HFFc6 (cell line): ENCODE measurements at regions not wholly inside any gene's neighbourhood (a gene's known extent, or its start where the extent isn't known, plus 50 kb on each side); places are given as distances from the start of the nearest gene placed in this dataset.

Experiments used
- DNase-seq: peaks from one replicate; pipeline ENCODE4 v3.0.0-alpha.2; 2018
- H3K27ac Mint-ChIP-seq: 2 replicates; pipeline ENCODE4 v1.8.0; 2020; ENCODE audit warnings: mild to moderate bottlenecking, mixed read lengths
- H3K27me3 Mint-ChIP-seq: 2 replicates; pipeline ENCODE4 v1.8.0; 2021; ENCODE audit warnings: mild to moderate bottlenecking, moderate library complexity, mixed read lengths; ENCODE audit not compliant: insufficient read depth
- H3K36me3 Mint-ChIP-seq: 2 replicates; pipeline ENCODE4 v1.8.0; 2021; ENCODE audit warnings: low read depth, mixed read lengths
- H3K4me1 Mint-ChIP-seq: 2 replicates; pipeline ENCODE4 v1.8.0; 2020; ENCODE audit warnings: low read depth, mixed read lengths
- H3K4me3 Mint-ChIP-seq: 2 replicates; pipeline ENCODE4 v1.8.0; 2020; ENCODE audit warnings: mild to moderate bottlenecking, moderate library complexity, mixed read lengths
- H3K9me3 Mint-ChIP-seq: 2 replicates; pipeline ENCODE4 v1.8.0; 2020; ENCODE audit warnings: mild to moderate bottlenecking, mixed read lengths
- TF ChIP-seq, protein P1 (sequence below): fragments of 200-600 bp; sonication (generic); IDR thresholded peaks from 2 replicates; pipeline ENCODE4 v1.5.0; 2021; ENCODE audit warnings: antibody characterized with exemption, mild to moderate bottlenecking

DNA sequence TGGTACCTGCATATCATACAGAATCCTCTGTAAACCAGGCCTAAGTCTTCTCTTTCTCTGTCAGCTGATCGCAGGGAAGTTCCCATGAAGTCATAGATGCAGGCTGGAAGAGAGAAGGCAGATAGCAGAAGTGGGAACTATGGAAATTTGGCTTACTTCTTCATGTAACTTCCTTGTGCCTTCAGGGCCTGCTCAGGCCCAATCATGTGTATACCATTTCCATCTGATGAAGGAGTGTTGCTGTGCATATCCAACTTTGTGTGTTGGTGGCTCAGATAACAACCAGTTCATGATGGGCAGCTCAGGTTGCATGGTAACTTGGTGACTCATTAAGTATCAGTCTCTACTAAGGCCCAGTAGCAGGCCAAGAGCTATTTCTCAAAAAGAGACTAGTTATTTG is 53.1 kb upstream of the CEP295 start:
- no peaks in the 10 kb centered on the region for H3K4me1 Mint-ChIP-seq
- peaks cover 3% of the 10 kb centered on the region; the same call in 1 of the 2 replicates for H3K27me3 Mint-ChIP-seq
- H3K27ac Mint-ChIP-seq = no peak overlapping the region
- DNase-seq = no peak
- no peak overlapping the region for H3K4me3 Mint-ChIP-seq
- no peaks in the 10 kb centered on the region for H3K9me3 Mint-ChIP-seq
- H3K36me3 Mint-ChIP-seq = no peaks in the 10 kb centered on the region
- TF ChIP-seq, protein P1, sequence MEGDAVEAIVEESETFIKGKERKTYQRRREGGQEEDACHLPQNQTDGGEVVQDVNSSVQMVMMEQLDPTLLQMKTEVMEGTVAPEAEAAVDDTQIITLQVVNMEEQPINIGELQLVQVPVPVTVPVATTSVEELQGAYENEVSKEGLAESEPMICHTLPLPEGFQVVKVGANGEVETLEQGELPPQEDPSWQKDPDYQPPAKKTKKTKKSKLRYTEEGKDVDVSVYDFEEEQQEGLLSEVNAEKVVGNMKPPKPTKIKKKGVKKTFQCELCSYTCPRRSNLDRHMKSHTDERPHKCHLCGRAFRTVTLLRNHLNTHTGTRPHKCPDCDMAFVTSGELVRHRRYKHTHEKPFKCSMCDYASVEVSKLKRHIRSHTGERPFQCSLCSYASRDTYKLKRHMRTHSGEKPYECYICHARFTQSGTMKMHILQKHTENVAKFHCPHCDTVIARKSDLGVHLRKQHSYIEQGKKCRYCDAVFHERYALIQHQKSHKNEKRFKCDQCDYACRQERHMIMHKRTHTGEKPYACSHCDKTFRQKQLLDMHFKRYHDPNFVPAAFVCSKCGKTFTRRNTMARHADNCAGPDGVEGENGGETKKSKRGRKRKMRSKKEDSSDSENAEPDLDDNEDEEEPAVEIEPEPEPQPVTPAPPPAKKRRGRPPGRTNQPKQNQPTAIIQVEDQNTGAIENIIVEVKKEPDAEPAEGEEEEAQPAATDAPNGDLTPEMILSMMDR = no peak

DNA sequence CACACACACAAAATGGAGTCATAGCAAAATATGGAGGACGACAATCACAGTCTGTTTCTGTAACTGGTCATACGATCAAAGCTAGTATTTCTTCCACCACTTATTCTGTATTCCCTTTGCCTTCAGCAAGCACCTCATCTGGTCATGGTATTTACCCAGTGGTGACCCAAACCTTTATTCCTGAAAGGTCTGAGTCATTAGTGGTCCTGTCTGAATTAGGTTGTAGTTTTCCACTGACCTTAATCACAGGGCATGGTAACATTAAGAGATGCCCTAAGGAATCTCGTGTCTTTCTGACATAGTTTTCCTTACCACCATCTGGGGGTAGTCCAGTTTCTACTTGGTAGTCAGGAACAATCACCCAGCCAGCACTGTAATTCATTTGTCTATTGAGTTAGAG is 54.8 kb upstream of the CEP295 start:
- peaks cover 3% of the 10 kb centered on the region; the same call in 1 of the 2 replicates for H3K27me3 Mint-ChIP-seq
- H3K4me3 Mint-ChIP-seq = no peak overlapping the region
- H3K27ac Mint-ChIP-seq = no peak overlapping the region
- no peaks in the 10 kb centered on the region for H3K36me3 Mint-ChIP-seq
- no peaks in the 10 kb centered on the region for H3K9me3 Mint-ChIP-seq
- DNase-seq = no peak
- H3K4me1 Mint-ChIP-seq = no peaks in the 10 kb centered on the region
- TF ChIP-seq, protein P1 = no peak

DNA sequence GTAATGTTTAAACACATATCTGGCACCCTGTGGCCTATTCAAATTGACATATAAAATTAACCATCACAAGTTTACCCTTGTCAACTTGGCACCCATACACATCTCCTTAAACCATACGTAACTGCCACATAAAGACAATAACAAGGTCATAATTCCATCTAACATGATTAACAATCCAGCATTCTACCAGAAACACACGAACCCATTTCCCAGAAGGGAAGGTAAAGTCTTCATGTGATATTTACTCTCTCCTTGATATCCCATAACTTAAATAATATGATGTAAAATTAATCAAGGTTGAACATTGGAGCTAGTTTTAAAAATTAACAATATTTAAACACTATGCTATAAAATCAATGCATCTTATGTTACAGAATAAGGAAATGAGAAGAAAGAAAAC is 55.2 kb upstream of the CEP295 start:
- TF ChIP-seq, protein P1 = no peak
- H3K27ac Mint-ChIP-seq = no peak overlapping the region
- no peak overlapping the region for H3K4me3 Mint-ChIP-seq
- no peaks in the 10 kb centered on the region for H3K9me3 Mint-ChIP-seq
- DNase-seq = no peak
- no peaks in the 10 kb centered on the region for H3K36me3 Mint-ChIP-seq
- H3K4me1 Mint-ChIP-seq = no peaks in the 10 kb centered on the region
- H3K27me3 Mint-ChIP-seq = peaks cover 3% of the 10 kb centered on the region; the same call in 1 of the 2 replicates

DNA sequence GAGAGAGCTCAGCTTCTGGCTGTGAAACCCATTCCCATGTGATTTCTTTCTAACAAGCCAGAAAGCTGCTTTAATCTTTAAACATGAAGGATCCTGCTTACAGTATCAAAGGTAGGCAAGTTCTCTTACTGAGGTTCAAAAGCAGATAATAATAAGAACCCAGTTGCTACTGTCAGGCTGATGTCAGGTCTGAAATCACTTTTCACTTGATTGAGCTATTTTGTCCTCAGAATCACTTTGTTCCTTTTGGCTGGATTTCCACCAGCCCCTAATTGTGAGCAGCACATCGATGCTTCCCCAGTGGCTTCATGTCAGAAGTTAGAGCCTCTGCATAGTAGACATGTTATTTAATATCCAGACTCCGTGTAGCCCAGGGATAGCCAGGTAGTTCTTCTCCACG is 55.8 kb upstream of the CEP295 start:
- H3K27ac Mint-ChIP-seq = no peak overlapping the region
- no peaks in the 10 kb centered on the region for H3K36me3 Mint-ChIP-seq
- H3K27me3 Mint-ChIP-seq = peaks cover 3% of the 10 kb centered on the region; the same call in 1 of the 2 replicates
- no peak for DNase-seq
- no peaks in the 10 kb centered on the region for H3K4me1 Mint-ChIP-seq
- no peaks in the 10 kb centered on the region for H3K9me3 Mint-ChIP-seq
- TF ChIP-seq, protein P1 = no peak
- H3K4me3 Mint-ChIP-seq = no peak overlapping the region

DNA sequence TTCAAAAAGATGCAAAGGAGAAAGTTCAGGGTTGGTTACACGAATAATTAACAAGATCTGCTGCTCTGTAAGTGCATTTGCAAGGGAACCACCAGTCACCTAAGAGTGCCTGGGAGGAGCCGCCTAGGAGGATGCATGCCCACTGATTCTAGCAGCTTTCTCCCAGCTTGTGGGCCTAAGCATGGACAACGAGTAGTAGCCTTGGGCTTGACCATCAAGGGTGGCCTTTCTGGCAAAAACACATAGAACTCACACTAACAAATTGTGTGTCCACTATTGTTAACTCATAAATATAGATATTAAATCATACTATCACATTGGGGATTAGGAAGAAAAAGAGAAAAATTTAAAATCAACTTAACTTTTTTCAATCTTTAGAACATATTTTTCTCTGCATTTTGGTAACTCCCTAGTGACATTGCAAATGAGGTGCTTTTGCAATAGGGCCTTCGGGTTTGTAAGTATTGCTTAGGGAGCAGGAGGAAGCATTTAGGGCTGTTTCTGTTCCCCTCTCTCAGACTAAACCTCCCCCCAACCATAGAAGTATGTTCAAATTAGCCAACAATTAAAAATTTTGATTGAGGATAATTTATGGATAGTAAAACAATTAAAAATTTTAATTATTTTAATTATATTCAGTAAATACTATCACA is 57.3 kb upstream of the CEP295 start:
- TF ChIP-seq, protein P1 = no peak
- Mint-ChIP-seq H3K27me3 (peaks cover 6% of the 10 kb centered on the region; the same call in 1 of the 2 replicates), H3K36me3 (no peaks in the 10 kb centered on the region), H3K4me1 (no peaks in the 10 kb centered on the region), H3K9me3 (no peaks in the 10 kb centered on the region), H3K27ac (no peak overlapping the region), H3K4me3 (no peak overlapping the region)
- DNase-seq = no peak
